IMR-90 (cell line): ENCODE measurements at regions not wholly inside any gene's neighbourhood (a gene's known extent, or its start where the extent isn't known, plus 50 kb on each side); places are given as distances from the start of the nearest gene placed in this dataset.

Experiments used
- ATAC-seq: fragments of 200-7000 bp; cut with Tn5 transposase; 2 replicates; pipeline ENCODE4 v1.9.1; 2020; ENCODE audit warnings: low read depth, mild to moderate bottlenecking, moderate library complexity
- BruUV-seq: library from RNA; stranded (reverse); fragments of 400-500 nt; replicated peaks from 2 replicates; lab custom pipeline; 2021; lab: Mats Ljungman, UMichigan
- CTCF ChIA-PET: fragments of 300-600 bp; formaldehyde crosslinking; extraction: SDS; loops from one replicate; lab custom pipeline; 2021; ENCODE audit warnings: antibody characterized with exemption; lab: Yijun Ruan, JAX
- POLR2A ChIA-PET: fragments of 300-600 bp; sonication (Branson Sonifier 250); formaldehyde crosslinking; loops from one replicate; lab custom pipeline; 2022; ENCODE audit warnings: antibody characterized with exemption; ENCODE audit not compliant: unreplicated experiment; lab: Charles Lee
- DNase-seq: peaks from one replicate; pipeline ENCODE4 v3.0.0; 2013
- H2AFZ ChIP-seq: replicated peaks from 2 replicates; pipeline ENCODE3; 2013; ENCODE audit warnings: low read length, mild to moderate bottlenecking; ENCODE audit not compliant: poor library complexity
- H2AK5ac ChIP-seq: 2 replicates; pipeline ENCODE4 v1.6.1; 2013; ENCODE audit warnings: low read depth, low read length, inconsistent platforms
- H2AK9ac ChIP-seq: replicated peaks from 2 replicates; pipeline ENCODE3; 2013; ENCODE audit warnings: mild to moderate bottlenecking, low read depth, low read length, moderate library complexity; ENCODE audit not compliant: poor library complexity
- H2BK120ac ChIP-seq: 2 replicates; pipeline ENCODE4 v1.6.1; 2013; ENCODE audit warnings: low read depth, low read length, inconsistent platforms
- H2BK15ac ChIP-seq: 3 replicates; pipeline ENCODE4 v1.6.1; 2013; ENCODE audit warnings: low read depth, low read length, inconsistent platforms
- H2BK20ac ChIP-seq: 2 replicates; pipeline ENCODE4 v1.6.1; 2013; ENCODE audit warnings: low read depth, mild to moderate bottlenecking, inconsistent platforms, low read length, moderate library complexity
- H2BK5ac ChIP-seq: 2 replicates; pipeline ENCODE4 v1.6.1; 2013; ENCODE audit warnings: mild to moderate bottlenecking, low read depth, low read length, inconsistent platforms; ENCODE audit not compliant: poor library complexity, severe bottlenecking
- H3K14ac ChIP-seq: replicated peaks from 2 replicates; pipeline ENCODE4 v1.6.1; 2013; ENCODE audit warnings: low read depth, low read length, inconsistent platforms
- H3K18ac ChIP-seq: 2 replicates; pipeline ENCODE4 v1.6.1; 2013; ENCODE audit warnings: low read depth, low read length, control low read depth
- H3K23ac ChIP-seq: 2 replicates; pipeline ENCODE4 v1.6.1; 2013; ENCODE audit warnings: low read depth, low read length, inconsistent platforms
- H3K27ac ChIP-seq: 2 replicates; pipeline ENCODE4 v1.5.1; 2013; ENCODE audit warnings: mild to moderate bottlenecking, control low read depth, low read length; ENCODE audit not compliant: insufficient read depth
- H3K27me3 ChIP-seq: 2 replicates; pipeline ENCODE4 v1.6.1; 2013; ENCODE audit warnings: low read length; ENCODE audit not compliant: control insufficient read depth, insufficient read depth
- H3K36me3 ChIP-seq: 2 replicates; pipeline ENCODE4 v1.6.1; 2013; ENCODE audit warnings: low read length, mixed read lengths; ENCODE audit not compliant: control insufficient read depth, insufficient read depth
- H3K4ac ChIP-seq: 2 replicates; pipeline ENCODE4 v1.6.1; 2013; ENCODE audit warnings: low read depth, low read length, inconsistent platforms
- H3K4me1 ChIP-seq: 2 replicates; pipeline ENCODE4 v1.6.1; 2013; ENCODE audit warnings: low read length, mixed read lengths; ENCODE audit not compliant: control insufficient read depth, insufficient read depth
- H3K4me2 ChIP-seq: 2 replicates; pipeline ENCODE4 v1.6.1; 2013; ENCODE audit warnings: low read depth, mild to moderate bottlenecking, control low read depth, low read length, moderate library complexity
- H3K4me3 ChIP-seq: 2 replicates; pipeline ENCODE4 v1.5.1; 2013; ENCODE audit warnings: low read depth, mild to moderate bottlenecking, control low read depth, low read length, moderate library complexity; ENCODE audit not compliant: insufficient read depth
- H3K56ac ChIP-seq: 2 replicates; pipeline ENCODE4 v1.6.1; 2013; ENCODE audit warnings: low read length, inconsistent platforms; ENCODE audit not compliant: insufficient read depth; ENCODE audit errors: extremely low read depth
- H3K79me1 ChIP-seq, 2 experiments: 2 replicates each; pipeline ENCODE4 v1.6.1; 2013; ENCODE audit warnings: low read length in 2 of 2, inconsistent platforms in 1 of 2, low read depth in 1 of 2
- H3K9ac ChIP-seq: 2 replicates; pipeline ENCODE4 v1.6.1; 2013; ENCODE audit warnings: low read depth, low read length, control low read depth
- H3K9me1 ChIP-seq: 2 replicates; pipeline ENCODE4 v1.6.1; 2013; ENCODE audit warnings: low read length, inconsistent platforms; ENCODE audit not compliant: insufficient read depth
- H3K9me3 ChIP-seq: 2 replicates; pipeline ENCODE4 v1.6.1; 2013; ENCODE audit warnings: low read length; ENCODE audit not compliant: control insufficient read depth, insufficient read depth
- H4K20me1 ChIP-seq: 2 replicates; pipeline ENCODE4 v1.6.1; 2013; ENCODE audit warnings: low read length, inconsistent platforms; ENCODE audit not compliant: insufficient read depth
- H4K5ac ChIP-seq: 2 replicates; pipeline ENCODE4 v1.6.1; 2013; ENCODE audit warnings: mild to moderate bottlenecking, low read depth, low read length, control low read depth
- H4K8ac ChIP-seq, 2 experiments: 2 replicates each; pipeline ENCODE4 v1.6.1; 2013; ENCODE audit warnings: low read depth in 2 of 2, low read length in 2 of 2, control low read depth in 1 of 2, inconsistent platforms in 1 of 2
- H4K91ac ChIP-seq: 2 replicates; pipeline ENCODE4 v1.6.1; 2013; ENCODE audit warnings: low read depth, low read length, inconsistent platforms; ENCODE audit not compliant: insufficient read depth
- BHLHE40 ChIP-seq: fragments of 150-350 bp; IDR thresholded peaks from 2 replicates; pipeline ENCODE4 v1.6.1; 2016; ENCODE audit warnings: mild to moderate bottlenecking, low read depth, low read length
- CHD1 ChIP-seq: IDR thresholded peaks from 2 replicates; pipeline ENCODE4 v1.6.1; 2012; ENCODE audit warnings: low read depth, low read length, improper control_type of control experiment
- MAZ ChIP-seq: IDR thresholded peaks from 2 replicates; pipeline ENCODE4 v1.6.1; 2012; ENCODE audit warnings: low read depth, mild to moderate bottlenecking, low read length, improper control_type of control experiment, moderate library complexity, borderline replicate concordance
- MXI1 ChIP-seq: IDR thresholded peaks from 2 replicates; pipeline ENCODE4 v1.6.1; 2012; ENCODE audit warnings: low read depth, mild to moderate bottlenecking, low read length, moderate library complexity, borderline replicate concordance
- NFE2L2 ChIP-seq: fragments of 150-350 bp; IDR thresholded peaks from 2 replicates; pipeline ENCODE4 v1.6.1; 2016; ENCODE audit warnings: low read depth, mild to moderate bottlenecking, low read length
- POLR2A ChIP-seq: IDR thresholded peaks from 2 replicates; pipeline ENCODE4 v1.6.1; 2012; ENCODE audit warnings: mild to moderate bottlenecking, low read depth, low read length
- RAD21 ChIP-seq: IDR thresholded peaks from 2 replicates; pipeline ENCODE4 v1.6.1; 2012; ENCODE audit warnings: low read length, improper control_type of control experiment
- RCOR1 ChIP-seq: IDR thresholded peaks from 2 replicates; pipeline ENCODE4 v1.6.1; 2012; ENCODE audit warnings: mild to moderate bottlenecking, low read length, improper control_type of control experiment; ENCODE audit not compliant: insufficient replicate concordance
- RFX5 ChIP-seq: IDR thresholded peaks from 2 replicates; pipeline ENCODE4 v1.8.0; 2012; ENCODE audit warnings: low read depth, mild to moderate bottlenecking, low read length, moderate library complexity
- SMC3 ChIP-seq: fragments of 150-350 bp; IDR thresholded peaks from 2 replicates; pipeline ENCODE4 v1.6.1; 2016; ENCODE audit warnings: low read depth, mild to moderate bottlenecking, antibody characterized with exemption, low read length, moderate library complexity
- USF2 ChIP-seq: fragments of 150-350 bp; IDR thresholded peaks from 2 replicates; pipeline ENCODE4 v1.6.1; 2017; ENCODE audit warnings: mild to moderate bottlenecking, antibody characterized with exemption, low read length, low read depth
- WGBS, 2 experiments: methylation state at CpG; one replicate each; pipeline versions ENCODE4 v1.1.5 to v1.1.7; 2013; ENCODE audit warnings: missing lambda C conversion rate in 2 of 2; ENCODE audit not compliant: insufficient read length in 1 of 2; ENCODE audit errors: extremely low coverage in 2 of 2; 5-methylcytosine and 5-hydroxymethylcytosine counted together
- dilution Hi-C: fragments of 300-500 bp; cut with HindIII; formaldehyde crosslinking; loops from one replicate; pipeline ENCODE4 v1.14.3; 2018; ENCODE audit warnings: low sequenced_read_pairs; ENCODE audit not compliant: unreplicated experiment
- in situ Hi-C: fragments of 300-500 bp; cut with MboI; formaldehyde crosslinking; loops from 3 replicates; pipeline ENCODE4 v1.14.3; 2019; ENCODE audit warnings: low sequenced_read_pairs, inconsistent platforms, mixed read lengths
- intact Hi-C: fragments of 100-400 bp; cut with micrococcal nuclease; formaldehyde crosslinking; loops from 2 replicates; pipeline ENCODE4 v1.10.0; 2022

- Histone ChIP-seq H4K20me1 (no peaks in the 10 kb centered on the region), H3K9ac (no peak overlapping the region), H3K36me3 (no peaks in the 10 kb centered on the region), H3K14ac (no peak overlapping the region), H4K91ac (no peak overlapping the region), H4K5ac (no peak overlapping the region), H2BK15ac (no peak overlapping the region), H3K18ac (no peak overlapping the region), H2AK9ac (no peak overlapping the region), H2BK5ac (no peak overlapping the region), H3K56ac (no peak overlapping the region), H3K4ac (no peak overlapping the region), H3K79me1 (no peaks in the 10 kb centered on the region), H3K4me3 (no peak overlapping the region), H3K9me3 (no peaks in the 10 kb centered on the region; the same call in 1 of the 2 replicates), H3K4me1 (no peaks in the 10 kb centered on the region), H2BK120ac (no peak overlapping the region), H3K9me1 (no peaks in the 10 kb centered on the region), H2AK5ac (no peak overlapping the region), H4K8ac (no peak overlapping the region), H2AFZ (no peak overlapping the region), H3K4me2 (no peak overlapping the region), H3K27ac (no peak overlapping the region), H3K23ac (no peak overlapping the region), H2BK20ac (no peak overlapping the region), H3K27me3 (no peaks in the 10 kb centered on the region)
- in situ Hi-C loops (no loop called here), intact Hi-C loops (no loop called here), dilution Hi-C loops (no loop called here)
- WGBS, 2 experiments = no CpG with 5 or more reads among the region's 1 CpG
- POLR2A ChIA-PET = no interaction called here
- no peak for TF ChIP-seq BHLHE40
- no peak for TF ChIP-seq RAD21
- TF ChIP-seq USF2 = no peak
- no peak for TF ChIP-seq POLR2A
- TF ChIP-seq NFE2L2 = no peak
- no peak for TF ChIP-seq SMC3
- TF ChIP-seq CHD1 = no peak
- no peak for TF ChIP-seq RFX5
- TF ChIP-seq MXI1 = no peak
- no peak for TF ChIP-seq MAZ
- TF ChIP-seq RCOR1 = no peak
- DNase-seq (peak; percentile 8), ATAC-seq (no peak)
- CTCF ChIA-PET = no interaction called here
- no TSS peak for BruUV-seq
Measured at GRCh38 chr9:106619211-106619610, 243.8 kb upstream of the ZNF462 start.
